ENCODE measurements at regions not wholly inside any gene's neighbourhood (a gene's known extent, or its start where the extent isn't known, plus 50 kb on each side); places are given as distances from the start of the nearest gene placed in this dataset.

- no peaks in the 10 kb centered on the region for H3K4me1 Mint-ChIP-seq
- no peaks in the 10 kb centered on the region for H3K36me3 Mint-ChIP-seq
- Histone ChIP-seq H3K36me3 (ENCODE audit: insufficient read depth, low read length) (no peaks in the 10 kb centered on the region), H3K4me3 (ENCODE audit: low read length in 2 of 2) (no peak overlapping the region), H3K27ac (ENCODE audit: low read depth, low read length) (no peak overlapping the region), H3K9me3 (ENCODE audit: control insufficient read depth in 1 of 2, low read length in 2 of 2) (peaks cover 0 to 3% of the 10 kb centered on the region in 2 donors), H3K27me3 (ENCODE audit: insufficient read depth, low read length) (no peaks in the 10 kb centered on the region), H3K4me1 (ENCODE audit: insufficient read depth, low read length) (no peaks in the 10 kb centered on the region)
- ChIA-PET POLR2A (ENCODE audit: partially characterized antibody) (no interaction called here), CTCF (ENCODE audit: partially characterized antibody) (no interaction called here)
- H3K4me3 Mint-ChIP-seq: no peak overlapping the region
- intact Hi-C loops (cut with micrococcal nuclease): no loop called here
- H3K27me3 Mint-ChIP-seq: peaks cover 4 to 6% of the 10 kb centered on the region in 2 donors
- H3K9me3 Mint-ChIP-seq: peaks cover 0 to 11% (median 0%) of the 10 kb centered on the region in 8 donors
- no peak overlapping the region for H3K27ac Mint-ChIP-seq
- no peak for DNase-seq
Measured at GRCh38 chr10:28849821-28850220, 172.5 kb downstream of the BAMBI start.

- Mint-ChIP-seq H3K4me3 (no peak overlapping the region), H3K36me3 (no peaks in the 10 kb centered on the region), H3K9me3 (peaks cover 0 to 11% (median 0%) of the 10 kb centered on the region in 8 donors), H3K4me1 (no peaks in the 10 kb centered on the region), H3K27me3 (peaks cover 4 to 6% of the 10 kb centered on the region in 2 donors), H3K27ac (no peak overlapping the region)
- Histone ChIP-seq H3K4me3 (ENCODE audit: low read length in 2 of 2) (no peak overlapping the region), H3K9me3 (ENCODE audit: control insufficient read depth in 1 of 2, low read length in 2 of 2) (no peaks in the 10 kb centered on the region), H3K4me1 (ENCODE audit: insufficient read depth, low read length) (no peaks in the 10 kb centered on the region), H3K27ac (ENCODE audit: low read depth, low read length) (no peak overlapping the region), H3K27me3 (ENCODE audit: insufficient read depth, low read length) (no peaks in the 10 kb centered on the region), H3K36me3 (ENCODE audit: insufficient read depth, low read length) (no peaks in the 10 kb centered on the region)
- no peak for DNase-seq
- ChIA-PET CTCF (ENCODE audit: partially characterized antibody) (no interaction called here), POLR2A (ENCODE audit: partially characterized antibody) (no interaction called here)
- intact Hi-C loops (cut with micrococcal nuclease): no loop called here
Measured at GRCh38 chr10:28850784-28851183, 173.5 kb downstream of the BAMBI start.

DNA sequence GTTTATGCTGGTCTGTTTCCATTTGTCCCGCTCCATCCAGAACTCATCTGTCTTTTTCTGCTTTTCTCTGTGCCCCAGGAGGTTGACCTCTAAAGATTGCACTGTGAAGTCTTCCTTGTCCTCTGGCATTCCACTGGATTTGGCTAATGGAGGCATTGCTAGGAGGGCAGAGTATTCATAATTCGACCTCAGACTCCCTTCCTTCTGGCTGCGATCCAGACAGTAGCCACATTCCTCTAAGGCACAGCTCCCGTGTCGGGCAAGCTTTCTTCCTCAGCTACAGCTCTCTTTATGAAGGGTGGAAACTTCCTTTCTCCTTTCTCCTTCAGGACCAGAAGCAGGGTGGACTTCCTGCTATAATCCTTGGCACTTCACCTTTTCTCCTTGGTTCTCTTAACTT, 175.9 kb downstream of the BAMBI start:
- no peak overlapping the region for H3K27ac ChIP-seq (ENCODE audit: low read depth, low read length)
- no peak for DNase-seq
- peaks cover 4 to 6% of the 10 kb centered on the region in 2 donors for H3K27me3 Mint-ChIP-seq
- H3K4me1 Mint-ChIP-seq: no peaks in the 10 kb centered on the region
- no peak overlapping the region for H3K27ac Mint-ChIP-seq
- no peaks in the 10 kb centered on the region for H3K9me3 ChIP-seq (ENCODE audit: control insufficient read depth in 1 of 2, low read length in 2 of 2)
- no peaks in the 10 kb centered on the region for H3K36me3 ChIP-seq (ENCODE audit: insufficient read depth, low read length)
- peaks cover 0 to 6% (median 0%) of the 10 kb centered on the region in 8 donors for H3K9me3 Mint-ChIP-seq
- H3K4me3 ChIP-seq (ENCODE audit: low read length in 2 of 2): no peak overlapping the region
- no peak overlapping the region for H3K4me3 Mint-ChIP-seq
- no peaks in the 10 kb centered on the region for H3K4me1 ChIP-seq (ENCODE audit: insufficient read depth, low read length)
- CTCF ChIA-PET (ENCODE audit: partially characterized antibody): no interaction called here
- H3K27me3 ChIP-seq (ENCODE audit: insufficient read depth, low read length): no peaks in the 10 kb centered on the region
- POLR2A ChIA-PET (ENCODE audit: partially characterized antibody): no interaction called here
- intact Hi-C loops (cut with micrococcal nuclease): no loop called here
- H3K36me3 Mint-ChIP-seq: no peaks in the 10 kb centered on the region

DNA sequence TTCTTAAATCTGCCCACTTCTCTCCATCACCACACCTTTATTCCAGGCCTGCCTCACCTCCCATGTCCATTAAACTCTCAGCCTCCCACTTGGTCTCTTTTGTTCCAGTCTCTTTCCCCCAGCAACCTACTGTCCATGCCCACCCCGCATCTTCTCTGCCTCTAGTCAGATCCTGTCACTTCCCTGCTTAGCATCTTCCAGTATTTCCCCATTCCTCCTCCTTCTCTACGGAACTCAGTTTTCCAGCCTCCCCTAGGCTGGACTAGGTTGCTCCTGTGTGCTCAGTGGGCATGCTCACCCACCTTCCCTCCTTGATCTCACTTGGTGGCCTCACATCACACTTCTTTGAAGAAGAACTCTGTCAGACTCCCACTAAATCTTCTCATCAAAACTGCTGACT, 179.8 kb downstream of the BAMBI start:
- H3K36me3 ChIP-seq (ENCODE audit: insufficient read depth, low read length): no peaks in the 10 kb centered on the region
- no peak for DNase-seq
- intact Hi-C loops (cut with micrococcal nuclease): no loop called here
- POLR2A ChIA-PET (ENCODE audit: partially characterized antibody): no interaction called here
- H3K4me3 ChIP-seq (ENCODE audit: low read length in 2 of 2): no peak overlapping the region
- no peaks in the 10 kb centered on the region for H3K27me3 ChIP-seq (ENCODE audit: insufficient read depth, low read length)
- no peaks in the 10 kb centered on the region for H3K36me3 Mint-ChIP-seq
- peaks cover 5 to 6% of the 10 kb centered on the region in 2 donors for H3K27me3 Mint-ChIP-seq
- H3K4me3 Mint-ChIP-seq: no peak overlapping the region
- peaks cover 0 to 5% (median under 1%) of the 10 kb centered on the region in 8 donors for H3K9me3 Mint-ChIP-seq
- no peaks in the 10 kb centered on the region for H3K9me3 ChIP-seq (ENCODE audit: control insufficient read depth in 1 of 2, low read length in 2 of 2)
- CTCF ChIA-PET (ENCODE audit: partially characterized antibody): no interaction called here
- no peaks in the 10 kb centered on the region for H3K4me1 Mint-ChIP-seq
- no peak overlapping the region for H3K27ac ChIP-seq (ENCODE audit: low read depth, low read length)
- no peaks in the 10 kb centered on the region for H3K4me1 ChIP-seq (ENCODE audit: insufficient read depth, low read length)
- H3K27ac Mint-ChIP-seq: no peak overlapping the region

GRCh38 chr10:28858646-28859045, 181.3 kb downstream of the BAMBI start:
- Mint-ChIP-seq H3K27me3 (peaks cover 5 to 7% of the 10 kb centered on the region in 2 donors), H3K9me3 (peaks cover 0 to 7% (median 2%) of the 10 kb centered on the region in 8 donors), H3K27ac (no peak overlapping the region), H3K36me3 (no peaks in the 10 kb centered on the region), H3K4me1 (no peaks in the 10 kb centered on the region), H3K4me3 (no peak overlapping the region)
- Histone ChIP-seq H3K4me3 (ENCODE audit: low read length in 2 of 2) (no peak overlapping the region), H3K36me3 (ENCODE audit: insufficient read depth, low read length) (no peaks in the 10 kb centered on the region), H3K4me1 (ENCODE audit: insufficient read depth, low read length) (no peaks in the 10 kb centered on the region), H3K27me3 (ENCODE audit: insufficient read depth, low read length) (no peaks in the 10 kb centered on the region), H3K9me3 (ENCODE audit: control insufficient read depth in 1 of 2, low read length in 2 of 2) (no peaks in the 10 kb centered on the region), H3K27ac (ENCODE audit: low read depth, low read length) (no peak overlapping the region)
- CTCF ChIA-PET (ENCODE audit: partially characterized antibody): no interaction called here
- POLR2A ChIA-PET (ENCODE audit: partially characterized antibody): no interaction called here
- intact Hi-C loops (cut with micrococcal nuclease): no loop called here
- DNase-seq: no peak

DNA sequence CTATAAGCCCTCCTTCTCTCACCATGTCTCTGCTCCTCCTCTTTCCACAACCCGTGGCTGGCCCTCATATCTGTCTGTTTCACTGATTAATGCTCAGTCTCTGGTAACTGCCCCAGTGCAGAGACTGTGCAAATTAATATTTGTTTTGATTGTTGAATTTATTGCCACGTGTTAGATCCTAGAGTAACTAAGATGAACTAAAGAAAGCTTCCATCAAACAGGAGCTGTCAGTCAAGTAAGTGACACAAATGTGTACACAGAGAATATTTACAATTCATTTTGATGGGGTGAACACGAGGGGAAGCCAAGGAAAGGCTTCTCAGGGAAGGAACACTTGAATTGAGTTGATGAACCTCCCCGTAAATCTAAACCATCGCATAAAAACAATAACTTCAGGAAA, 182.5 kb downstream of the BAMBI start:
- no peaks in the 10 kb centered on the region for H3K36me3 ChIP-seq (ENCODE audit: insufficient read depth, low read length)
- Mint-ChIP-seq H3K9me3 (peaks cover 0 to 7% (median 2%) of the 10 kb centered on the region in 8 donors), H3K27ac (no peak overlapping the region), H3K36me3 (no peaks in the 10 kb centered on the region), H3K4me3 (no peak overlapping the region), H3K4me1 (no peaks in the 10 kb centered on the region), H3K27me3 (peaks cover 4 to 5% of the 10 kb centered on the region in 2 donors)
- ChIA-PET POLR2A (ENCODE audit: partially characterized antibody) (no interaction called here), CTCF (ENCODE audit: partially characterized antibody) (no interaction called here)
- no peak for DNase-seq
- no peaks in the 10 kb centered on the region for H3K4me1 ChIP-seq (ENCODE audit: insufficient read depth, low read length)
- H3K9me3 ChIP-seq (ENCODE audit: control insufficient read depth in 1 of 2, low read length in 2 of 2): no peaks in the 10 kb centered on the region
- no peak overlapping the region for H3K27ac ChIP-seq (ENCODE audit: low read depth, low read length)
- intact Hi-C loops (cut with micrococcal nuclease): no loop called here
- no peak overlapping the region for H3K4me3 ChIP-seq (ENCODE audit: low read length in 2 of 2)
- H3K27me3 ChIP-seq (ENCODE audit: insufficient read depth, low read length): no peaks in the 10 kb centered on the region

DNA sequence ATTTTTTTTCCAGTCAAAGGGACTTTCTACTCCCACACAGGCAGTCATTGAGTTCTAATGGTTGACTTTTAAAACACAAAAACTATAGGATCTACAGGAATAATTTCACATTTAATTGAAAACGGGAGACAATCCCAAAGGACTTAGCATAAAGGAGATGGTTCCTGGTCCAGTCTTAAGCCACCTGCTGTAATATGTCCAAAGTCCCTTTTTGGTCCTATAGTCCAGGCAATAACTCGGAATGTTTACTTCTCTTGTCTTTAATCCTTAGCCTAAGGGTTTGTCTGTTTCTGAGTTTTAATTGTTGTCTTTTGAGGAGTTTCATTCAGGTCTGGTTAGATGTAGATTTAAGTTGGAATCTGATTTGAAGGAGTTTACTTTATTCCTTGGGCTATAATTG, 184.9 kb downstream of the BAMBI start:
- Mint-ChIP-seq H3K4me3 (no peak overlapping the region), H3K27me3 (peaks cover 4 to 7% of the 10 kb centered on the region in 2 donors), H3K4me1 (no peaks in the 10 kb centered on the region), H3K27ac (no peak overlapping the region), H3K9me3 (peaks cover 0 to 7% (median 3%) of the 10 kb centered on the region in 8 donors), H3K36me3 (no peaks in the 10 kb centered on the region)
- Histone ChIP-seq H3K4me3 (ENCODE audit: low read length in 2 of 2) (no peak overlapping the region), H3K27ac (ENCODE audit: low read depth, low read length) (no peak overlapping the region), H3K27me3 (ENCODE audit: insufficient read depth, low read length) (no peaks in the 10 kb centered on the region), H3K4me1 (ENCODE audit: insufficient read depth, low read length) (no peaks in the 10 kb centered on the region), H3K9me3 (ENCODE audit: control insufficient read depth in 1 of 2, low read length in 2 of 2) (no peaks in the 10 kb centered on the region), H3K36me3 (ENCODE audit: insufficient read depth, low read length) (no peaks in the 10 kb centered on the region)
- no peak for DNase-seq
- POLR2A ChIA-PET (ENCODE audit: partially characterized antibody): no interaction called here
- CTCF ChIA-PET (ENCODE audit: partially characterized antibody): no interaction called here
- intact Hi-C loops (cut with micrococcal nuclease): no loop called here

- intact Hi-C loops (cut with micrococcal nuclease): no loop called here
- Histone ChIP-seq H3K36me3 (ENCODE audit: insufficient read depth, low read length) (no peaks in the 10 kb centered on the region), H3K27ac (ENCODE audit: low read depth, low read length) (no peak overlapping the region), H3K27me3 (ENCODE audit: insufficient read depth, low read length) (no peaks in the 10 kb centered on the region), H3K9me3 (ENCODE audit: control insufficient read depth in 1 of 2, low read length in 2 of 2) (no peaks in the 10 kb centered on the region), H3K4me1 (ENCODE audit: insufficient read depth, low read length) (no peaks in the 10 kb centered on the region), H3K4me3 (ENCODE audit: low read length in 2 of 2) (no peak overlapping the region)
- H3K4me3 Mint-ChIP-seq: no peak overlapping the region
- H3K4me1 Mint-ChIP-seq: no peaks in the 10 kb centered on the region
- H3K27me3 Mint-ChIP-seq: peaks cover 2% of the 10 kb centered on the region in 2 donors
- H3K9me3 Mint-ChIP-seq: peaks cover 0 to 3% (median 0%) of the 10 kb centered on the region in 8 donors
- ChIA-PET POLR2A (ENCODE audit: partially characterized antibody) (no interaction called here), CTCF (ENCODE audit: partially characterized antibody) (no interaction called here)
- no peaks in the 10 kb centered on the region for H3K36me3 Mint-ChIP-seq
- no peak overlapping the region for H3K27ac Mint-ChIP-seq
- no peak for DNase-seq
Measured at GRCh38 chr10:28869606-28870201, 192.4 kb downstream of the BAMBI start.

Measured in CD4-positive, alpha-beta memory T cell (primary cell).